ENCODE measurements at regions not wholly inside any gene's neighbourhood (a gene's known extent, or its start where the extent isn't known, plus 50 kb on each side); places are given as distances from the start of the nearest gene placed in this dataset.

- no peak for TF ChIP-seq CTCF (IDR thresholded peaks at IDR 0.05)
- no peak for TF ChIP-seq EZH2 (IDR thresholded peaks at IDR 0.05)
- no peak for TF ChIP-seq EZH2phosphoT487 (IDR thresholded peaks at IDR 0.05)
Observed at GRCh38 chr2:7986431-7986830, 695.4 kb upstream of the ID2 start.
